NAMALWA (cell line): ENCODE measurements at regions not wholly inside any gene's neighbourhood (a gene's known extent, or its start where the extent isn't known, plus 50 kb on each side); places are given as distances from the start of the nearest gene placed in this dataset.
"Not testable (repeated sequence)": the region's sequence is repeated elsewhere in the genome, so short reads cannot be mapped to it uniquely, and the experiment has no call there.

Source experiments
- DNase-seq: peaks from one replicate; pipeline ENCODE4 v3.0.0-alpha.2; 2015; ENCODE audit warnings: low spot score

- no peak for DNase-seq
Measured at GRCh38 chr4:16450724-16451123, 224.5 kb upstream of the TAPT1 start.

GRCh38 chr4:16450031-16450430, 223.8 kb upstream of the TAPT1 start:
- DNase-seq, result no peak

GRCh38 chr4:16449406-16449805, 223.1 kb upstream of the TAPT1 start:
- no peak for DNase-seq

GRCh38 chr4:16448241-16448840, 222.1 kb upstream of the TAPT1 start:
- no peak for DNase-seq

- peak; percentile 70 for DNase-seq
Measured at GRCh38 chr4:16443504-16444088, 217.3 kb upstream of the TAPT1 start.

- no peak for DNase-seq
Measured at GRCh38 chr4:16442296-16442695, 216.0 kb upstream of the TAPT1 start.

GRCh38 chr4:16439768-16440167, 213.5 kb upstream of the TAPT1 start:
- DNase-seq, result no peak

GRCh38 chr4:16438986-16439385, 212.7 kb upstream of the TAPT1 start:
- DNase-seq, result no peak

- DNase-seq, result no peak
Measured at GRCh38 chr4:16437836-16438235, 211.6 kb upstream of the TAPT1 start.

GRCh38 chr4:16431866-16432265, 205.6 kb upstream of the TAPT1 start:
- DNase-seq, result no peak

- DNase-seq, result no peak
Measured at GRCh38 chr4:16418814-16419213, 192.5 kb upstream of the TAPT1 start.

GRCh38 chr4:16417198-16417597, 190.9 kb upstream of the TAPT1 start:
- no peak for DNase-seq

GRCh38 chr4:16416601-16417000, 190.3 kb upstream of the TAPT1 start:
- DNase-seq, result no peak

GRCh38 chr4:16415751-16416150, 189.5 kb upstream of the TAPT1 start:
- DNase-seq, result no peak

- DNase-seq, result no peak
Measured at GRCh38 chr4:16413814-16414555, 187.7 kb upstream of the TAPT1 start.

- no peak for DNase-seq
Measured at GRCh38 chr4:16411501-16412085, 185.3 kb upstream of the TAPT1 start.

GRCh38 chr4:16393216-16393615, 166.9 kb upstream of the TAPT1 start:
- not testable (repeated sequence) for DNase-seq

GRCh38 chr4:16391196-16391595, 164.9 kb upstream of the TAPT1 start:
- no peak for DNase-seq

- no peak for DNase-seq
Measured at GRCh38 chr4:16387448-16387847, 161.2 kb upstream of the TAPT1 start.

GRCh38 chr4:16386711-16387320, 160.5 kb upstream of the TAPT1 start:
- no peak for DNase-seq

- DNase-seq, result no peak
Measured at GRCh38 chr4:16384576-16384975, 158.3 kb upstream of the TAPT1 start.

- no peak for DNase-seq
Measured at GRCh38 chr4:16382571-16382970, 156.3 kb upstream of the TAPT1 start.

GRCh38 chr4:16377887-16378286, 151.6 kb upstream of the TAPT1 start:
- DNase-seq, result no peak
